Fibroblast of gingiva (primary cell): ENCODE measurements at regions not wholly inside any gene's neighbourhood (a gene's known extent, or its start where the extent isn't known, plus 50 kb on each side); places are given as distances from the start of the nearest gene placed in this dataset.
"Not testable (repeated sequence)": the region's sequence is repeated elsewhere in the genome, so short reads cannot be mapped to it uniquely, and the experiment has no call there.

ENCODE experiments used
- DNase-seq: peaks from one replicate; pipeline ENCODE4 v3.0.0-alpha.2; 2011; ENCODE audit warnings: low read depth

DNA sequence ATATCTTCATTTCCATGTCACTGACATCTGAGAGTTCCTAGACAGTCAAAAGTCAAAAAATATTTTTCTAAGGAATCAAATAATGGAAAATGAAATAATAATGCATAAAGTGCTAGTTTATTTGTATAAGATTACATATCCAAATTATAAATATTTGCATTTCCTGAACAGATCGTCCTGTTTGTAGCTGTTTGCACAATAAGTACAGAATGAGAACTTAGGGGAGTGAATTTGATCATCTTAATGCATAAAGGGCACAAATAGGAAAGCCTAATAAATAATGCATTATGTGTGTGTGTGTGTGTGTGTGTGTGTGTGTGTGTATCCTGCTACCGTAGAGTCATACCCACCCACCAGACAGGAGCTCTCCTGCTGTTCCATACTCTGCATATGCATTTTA lies 521.0 kb upstream of the EPHA7 start:
- DNase-seq, result no peak

DNA sequence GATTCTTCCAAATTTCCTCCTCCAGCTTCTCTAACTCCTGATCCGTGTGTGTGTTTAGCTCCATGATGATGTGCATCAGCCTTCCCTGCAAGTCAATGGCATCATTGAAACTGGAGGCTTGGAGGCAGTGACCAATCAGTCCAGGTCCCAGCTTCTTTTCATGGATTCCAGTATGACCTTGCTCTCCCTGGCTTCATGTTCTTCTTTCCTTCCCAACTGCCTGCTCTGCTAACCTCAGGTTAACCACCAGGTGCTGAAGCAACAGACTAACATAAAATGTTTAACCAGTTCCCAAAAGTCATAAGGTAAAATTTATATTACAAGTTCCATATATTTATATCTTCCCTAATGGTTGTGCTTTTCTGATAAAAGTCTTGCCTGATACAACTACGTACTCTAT lies 512.8 kb upstream of the EPHA7 start:
- DNase-seq, result no peak

DNA sequence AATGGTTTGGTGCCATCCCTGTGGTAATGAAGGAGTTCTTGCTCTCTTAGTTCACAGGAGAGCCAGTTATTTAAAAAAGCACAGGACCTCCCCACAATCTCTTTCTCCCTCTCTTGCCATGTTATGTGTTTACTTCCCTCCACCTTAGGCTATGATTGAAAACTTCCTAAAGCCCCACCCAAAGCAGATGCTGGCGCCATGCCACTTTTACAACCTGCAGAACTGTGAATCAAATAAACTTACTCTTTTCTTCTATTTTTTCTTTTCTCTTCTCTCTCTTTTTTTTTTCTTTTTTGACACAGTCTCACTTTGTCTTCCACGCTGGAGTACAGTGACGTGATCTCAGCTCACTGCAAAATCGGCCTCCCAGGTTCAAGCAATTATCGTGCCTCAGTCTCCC lies 508.4 kb upstream of the EPHA7 start:
- DNase-seq, result no peak

DNA sequence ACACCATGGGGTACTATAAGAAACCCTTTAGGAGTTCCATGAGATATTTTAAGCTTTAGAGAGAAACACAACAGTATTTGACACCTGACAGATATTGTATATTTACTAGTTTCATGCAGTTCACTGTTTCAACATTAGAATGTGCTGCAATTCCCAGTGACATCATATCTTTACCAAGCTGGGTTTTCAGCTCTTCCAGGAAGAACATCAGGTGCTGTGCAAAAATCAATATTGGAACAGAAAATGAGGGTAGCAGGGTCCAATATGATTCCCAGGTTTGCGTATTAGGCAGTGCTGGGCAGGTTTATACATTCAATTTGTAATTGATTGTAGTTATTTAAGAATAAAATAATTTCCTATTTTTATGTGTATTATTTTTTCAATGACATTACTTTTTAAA lies 500.0 kb upstream of the EPHA7 start:
- no peak for DNase-seq

DNA sequence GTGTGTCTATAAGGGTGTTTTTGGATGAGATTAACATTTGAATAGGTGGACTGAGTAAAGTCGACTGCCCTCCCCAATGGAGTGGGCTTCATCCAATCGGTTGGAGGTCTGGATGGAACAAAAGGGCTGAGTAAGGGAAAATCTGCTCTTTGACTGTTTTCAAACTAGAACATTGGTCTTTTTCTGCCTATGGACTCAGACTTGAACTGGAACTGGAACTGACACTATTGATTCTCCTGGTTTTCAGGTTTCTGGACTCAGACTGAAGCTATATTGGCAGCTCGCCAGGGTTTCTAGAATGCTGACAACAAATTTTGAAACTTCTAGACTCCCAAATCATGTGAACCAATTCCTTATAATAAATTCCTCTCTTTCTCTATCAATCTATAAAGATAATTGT lies 498.9 kb upstream of the EPHA7 start:
- no peak for DNase-seq

DNA sequence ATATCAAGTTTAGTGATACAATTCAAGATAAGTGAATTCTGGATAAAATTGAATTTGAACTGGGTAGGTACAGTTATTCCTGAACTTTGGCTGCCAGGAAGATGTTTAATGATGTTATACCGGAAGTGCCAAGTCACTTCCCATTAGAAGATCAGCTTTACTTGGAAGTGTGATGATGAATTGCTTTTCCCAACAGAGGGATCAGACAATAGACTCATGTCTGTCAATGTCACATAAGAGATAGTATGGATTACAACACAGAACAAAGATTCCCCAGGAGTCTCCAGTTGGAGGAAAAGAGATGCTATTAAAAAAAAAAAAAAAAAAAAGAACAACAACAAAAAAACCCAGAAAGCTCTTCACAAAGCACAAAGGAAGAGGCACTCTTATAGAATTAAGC lies 497.9 kb upstream of the EPHA7 start:
- no peak for DNase-seq

DNA sequence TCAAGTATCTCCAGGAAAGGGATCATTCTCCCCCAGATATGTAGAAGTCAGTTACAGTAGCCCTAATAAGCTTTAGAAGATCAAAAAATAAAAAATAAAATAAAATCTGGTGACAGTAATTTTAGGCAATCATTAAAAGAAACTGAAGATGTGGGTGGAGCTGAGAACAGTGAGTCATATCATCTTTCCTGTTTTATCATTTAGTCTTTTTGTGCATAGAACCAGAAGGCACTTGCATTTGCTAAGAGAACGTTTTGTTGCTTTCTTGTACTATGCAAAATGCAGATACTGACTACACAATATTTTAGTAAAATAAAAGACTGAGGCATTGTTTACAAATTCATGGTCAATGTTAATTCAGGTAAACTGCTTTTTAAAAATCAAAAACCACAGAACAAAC lies 497.4 kb upstream of the EPHA7 start:
- DNase-seq, result no peak

DNA sequence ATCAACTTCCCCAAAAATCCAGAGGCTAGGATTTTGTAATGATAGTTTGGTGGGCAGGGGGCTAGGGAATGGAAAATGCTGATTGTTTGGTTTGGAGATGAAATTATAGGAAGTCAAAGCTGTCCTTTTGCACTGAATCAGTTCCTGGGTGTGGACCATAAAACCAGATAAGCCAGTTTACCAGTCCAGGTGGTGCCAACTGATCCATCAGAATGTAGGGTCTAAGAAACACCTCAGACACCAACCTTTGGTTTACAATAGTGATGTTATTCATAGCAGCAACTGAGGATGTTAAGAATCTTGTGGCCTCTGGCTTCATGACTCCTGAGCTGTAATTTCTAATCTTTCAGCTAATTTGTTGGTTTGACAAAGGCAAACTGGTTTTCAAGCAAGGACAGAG lies 496.6 kb upstream of the EPHA7 start:
- DNase-seq, result no peak

DNA sequence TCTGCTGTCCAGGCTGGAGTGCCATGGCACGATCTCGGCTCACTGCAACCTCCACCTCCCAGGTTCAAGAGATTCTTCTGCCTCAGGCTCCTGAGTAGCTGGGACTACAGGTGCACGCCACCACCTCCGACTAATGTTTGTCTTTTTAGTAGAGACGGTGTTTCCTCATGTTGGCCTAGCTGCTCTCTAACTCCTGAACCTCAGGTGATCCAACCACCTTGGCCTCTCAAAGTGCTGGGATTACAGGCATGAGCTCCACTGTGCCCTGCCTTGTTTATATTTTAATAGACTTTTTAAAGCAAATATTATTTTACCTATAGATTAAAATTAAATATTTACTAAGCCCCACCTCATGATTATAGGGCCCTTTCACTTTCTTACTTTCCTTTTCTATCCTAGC lies 483.2 kb upstream of the EPHA7 start:
- no peak for DNase-seq

DNA sequence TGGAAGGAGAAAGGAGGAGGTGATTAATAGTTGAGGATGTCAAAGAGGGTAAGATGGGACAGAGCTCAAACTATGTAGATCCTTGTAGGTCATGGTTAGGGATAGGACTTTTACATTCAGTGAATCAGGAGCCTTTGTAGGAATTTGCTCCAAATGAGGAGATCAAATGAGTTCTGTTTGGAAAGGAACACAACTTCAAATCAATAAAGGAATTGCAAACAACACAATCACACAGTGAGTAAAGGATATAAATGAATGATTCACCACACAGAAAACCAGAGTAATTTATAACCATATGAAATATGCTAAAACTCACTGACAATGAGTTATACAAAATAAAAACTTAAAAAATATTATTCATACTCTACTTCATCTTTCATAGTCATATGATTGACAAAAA lies 480.8 kb upstream of the EPHA7 start:
- DNase-seq, result no peak

DNA sequence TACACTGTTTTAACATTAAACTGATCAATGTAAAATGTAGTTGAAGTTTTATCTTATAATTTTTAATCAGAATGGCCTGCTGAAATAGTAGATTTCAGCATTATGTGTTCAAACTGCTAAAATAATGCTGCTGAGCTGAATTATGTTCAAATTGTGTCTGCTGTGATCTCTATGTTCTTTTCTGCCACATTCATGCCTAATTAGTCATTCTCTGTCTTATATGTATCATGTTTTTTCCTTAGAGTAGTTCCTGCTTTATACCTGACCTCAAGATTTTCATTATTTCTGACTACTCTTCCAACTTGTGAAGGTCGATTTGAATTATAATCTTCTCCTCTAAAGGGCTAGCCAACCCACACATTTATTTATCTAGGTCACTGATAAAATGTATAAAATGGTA lies 476.7 kb upstream of the EPHA7 start:
- DNase-seq, result no peak

DNA sequence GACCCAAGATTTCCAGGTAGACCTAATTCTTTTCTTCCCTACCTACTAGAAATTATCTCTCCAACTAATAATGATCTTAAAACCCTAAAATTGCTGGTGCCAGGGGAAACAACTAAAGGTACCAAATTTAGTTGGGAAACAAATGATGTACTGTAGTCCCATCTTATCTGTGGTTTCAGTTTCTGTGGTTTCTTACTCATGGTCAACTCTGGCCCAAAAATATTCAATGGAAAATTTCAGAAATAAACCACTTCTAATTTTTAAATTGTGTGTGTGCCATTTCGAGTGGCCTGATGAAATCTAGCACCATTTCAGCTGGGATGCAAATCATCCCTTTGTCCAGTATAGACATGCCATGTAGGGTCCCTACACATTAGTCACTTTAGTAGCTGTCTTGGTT lies 475.2 kb upstream of the EPHA7 start:
- DNase-seq, result no peak

DNA sequence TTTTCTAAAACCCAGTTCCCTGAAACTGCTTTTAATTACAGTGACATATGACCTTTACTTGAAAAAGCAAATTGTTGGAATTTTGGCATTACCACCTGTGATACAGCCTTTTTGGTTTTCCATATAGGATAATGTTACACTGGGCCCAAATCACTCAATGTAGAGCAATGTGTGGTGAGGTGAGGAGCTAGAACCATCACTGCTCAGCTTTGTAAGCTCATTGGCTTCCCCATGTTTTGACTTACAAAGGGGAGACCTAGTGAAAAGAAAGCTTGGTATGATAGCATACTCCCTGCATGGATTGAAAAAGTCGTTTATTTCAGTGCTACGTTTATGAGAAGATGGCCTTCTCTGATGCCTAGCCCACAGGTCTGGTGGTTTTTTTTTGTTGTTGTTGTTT lies 470.4 kb upstream of the EPHA7 start:
- DNase-seq, result no peak

DNA sequence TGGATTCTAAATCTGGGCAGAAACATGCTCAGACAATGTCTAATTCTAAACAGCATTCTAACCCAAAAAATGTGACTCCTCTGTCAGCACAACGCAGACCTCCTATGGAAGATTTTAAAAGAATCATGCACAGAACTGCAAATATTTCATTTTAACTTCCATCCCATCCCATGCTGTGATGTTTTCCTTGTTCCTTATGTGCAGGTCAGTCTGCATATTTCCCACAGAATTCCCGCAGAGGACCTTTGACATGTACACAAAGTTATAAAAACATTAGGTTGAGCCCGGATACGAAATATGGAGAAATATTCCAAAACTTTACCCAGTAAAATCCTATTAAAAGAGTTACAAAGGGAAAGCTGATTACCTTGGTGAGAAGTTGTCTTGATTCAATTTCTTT lies 467.1 kb upstream of the EPHA7 start:
- DNase-seq, result no peak

DNA sequence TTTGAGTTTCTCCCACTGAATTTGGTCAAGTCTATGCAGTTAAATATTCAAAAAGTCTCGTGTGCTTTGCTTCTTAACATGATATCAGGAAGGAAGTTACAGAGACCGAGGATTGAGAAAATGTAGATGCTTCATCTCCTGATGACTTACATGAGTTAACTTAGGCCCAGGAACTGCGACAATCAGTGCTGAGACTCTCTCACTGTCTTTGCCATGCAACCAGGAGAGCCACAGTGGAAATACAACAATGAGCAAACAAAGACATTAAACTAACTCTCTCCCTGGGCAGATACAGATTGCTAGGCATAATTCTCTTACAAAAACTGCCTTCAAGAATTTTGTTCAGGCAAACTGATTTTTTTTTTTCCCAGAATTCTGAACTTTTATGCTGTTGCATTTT lies 440.6 kb upstream of the EPHA7 start:
- DNase-seq, result no peak

DNA sequence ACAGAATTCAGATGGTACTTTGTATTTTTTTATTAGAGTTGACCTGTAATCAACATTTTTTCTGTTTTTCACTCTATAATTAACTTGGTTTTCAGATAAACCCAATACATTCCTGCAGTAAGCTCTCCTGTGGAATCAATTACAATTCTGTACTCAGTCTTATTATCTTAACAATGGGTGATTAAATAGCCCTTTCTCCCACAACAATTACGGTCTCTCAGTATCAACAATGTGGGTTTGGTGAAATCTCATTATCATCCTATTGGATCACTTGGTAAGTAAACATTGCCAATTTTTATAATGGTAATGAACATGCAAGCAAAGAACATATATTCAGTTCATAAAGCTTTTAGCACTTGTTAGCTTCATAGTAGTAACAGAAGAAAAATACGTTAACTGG lies 438.9 kb upstream of the EPHA7 start:
- DNase-seq, result no peak

DNA sequence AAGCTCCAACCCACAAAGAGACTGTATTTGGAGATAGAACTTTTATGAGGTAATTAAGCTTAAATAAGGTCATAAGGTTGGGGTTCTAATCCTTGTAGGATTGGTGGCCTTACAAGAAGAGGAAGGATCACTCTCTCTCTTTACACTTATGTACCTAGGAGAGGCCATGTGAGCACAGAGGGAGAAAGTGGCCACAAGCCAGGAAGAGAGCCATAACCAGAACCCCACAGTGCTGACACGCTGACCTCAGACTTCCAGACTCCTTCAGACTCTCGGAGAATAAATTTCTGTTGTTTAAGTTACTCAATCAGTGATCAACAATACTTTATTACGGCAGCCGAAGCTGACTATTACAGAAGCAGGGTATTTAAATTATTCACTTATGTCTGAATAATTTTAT lies 430.5 kb upstream of the EPHA7 start:
- no peak for DNase-seq

DNA sequence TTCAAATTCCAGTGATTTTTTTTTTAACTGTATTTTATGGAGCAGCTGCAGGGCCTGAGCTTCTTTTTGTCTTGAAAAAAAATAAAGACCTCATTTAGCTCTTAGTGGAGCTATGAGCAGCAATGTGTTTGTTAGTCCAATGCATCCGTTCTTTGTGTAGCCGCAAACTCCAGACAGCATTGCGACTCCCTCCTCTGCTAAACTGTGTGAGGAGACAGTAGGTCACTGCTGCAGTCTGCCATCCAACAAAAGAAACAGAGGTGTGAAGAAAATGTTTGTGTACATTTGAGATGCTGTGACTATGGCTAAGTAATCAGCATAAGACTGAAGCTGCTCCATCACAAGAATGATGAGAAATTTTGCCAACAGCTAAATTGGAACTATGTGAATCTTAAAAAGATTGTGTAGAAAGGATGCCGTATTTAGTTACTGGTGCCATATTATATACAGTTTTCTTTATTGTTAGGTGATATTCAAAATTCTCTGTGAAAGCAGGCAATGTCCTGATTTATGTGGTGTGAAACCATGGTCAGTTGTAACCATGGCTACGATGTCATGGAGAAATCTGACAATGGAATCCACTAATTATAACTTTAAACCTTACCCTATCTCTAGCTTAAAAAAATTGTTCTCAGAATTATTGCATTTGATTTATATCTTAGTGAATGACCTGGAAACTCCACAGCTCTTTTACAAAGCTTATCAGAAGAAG lies 428.8 kb upstream of the EPHA7 start:
- DNase-seq, result no peak

DNA sequence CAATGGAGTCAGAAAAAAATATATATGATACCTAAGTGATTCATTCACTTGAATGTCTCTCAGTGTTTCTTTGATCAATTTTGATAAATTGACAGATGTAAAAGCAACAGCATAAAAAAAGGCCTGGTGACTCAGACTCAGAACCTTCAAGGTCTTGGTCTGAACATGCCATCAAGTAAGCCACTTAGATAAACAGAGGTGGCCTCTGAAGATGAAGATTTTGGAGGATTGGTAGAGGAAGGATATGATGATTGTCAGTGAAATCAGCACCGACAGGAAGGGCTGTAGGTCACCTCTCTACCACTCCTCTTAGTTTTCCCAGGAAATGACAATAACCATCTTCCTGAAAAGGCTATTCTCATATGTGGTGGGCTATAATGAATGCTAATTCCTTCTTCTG lies 422.8 kb upstream of the EPHA7 start:
- DNase-seq, result no peak

DNA sequence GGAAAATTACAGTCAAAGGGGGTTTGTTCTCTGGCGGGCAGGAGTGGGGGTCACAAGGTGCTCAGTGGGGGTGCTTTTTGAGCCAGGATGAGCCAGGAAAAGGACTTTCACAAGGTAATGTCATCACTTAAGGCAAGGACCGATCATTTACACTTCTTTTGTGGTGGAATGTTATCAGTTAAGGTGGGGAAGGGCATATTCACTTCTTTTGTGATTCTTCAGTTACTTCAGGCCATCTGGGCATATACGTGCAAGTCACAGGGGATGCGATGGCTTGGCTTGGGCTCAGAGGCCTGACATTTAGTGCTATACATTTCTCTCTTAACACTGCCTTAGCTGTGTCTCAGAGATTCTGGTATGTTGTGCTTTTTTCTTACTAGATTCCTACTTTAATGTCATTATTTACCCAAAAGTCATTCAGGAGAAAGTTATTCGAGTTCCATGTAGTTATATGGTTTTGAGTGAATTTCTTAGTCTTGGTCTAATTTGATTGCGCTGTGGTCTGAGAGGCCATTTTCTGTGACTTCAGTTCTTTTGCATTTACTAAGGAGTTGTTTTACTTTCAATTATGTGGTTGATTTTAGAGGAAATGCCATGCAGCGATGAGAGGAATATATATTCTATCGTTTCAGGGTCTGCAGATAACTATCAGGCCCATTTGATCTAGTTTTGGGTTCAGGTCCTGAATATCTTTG lies 416.2 kb upstream of the EPHA7 start:
- DNase-seq, result not testable (repeated sequence)

DNA sequence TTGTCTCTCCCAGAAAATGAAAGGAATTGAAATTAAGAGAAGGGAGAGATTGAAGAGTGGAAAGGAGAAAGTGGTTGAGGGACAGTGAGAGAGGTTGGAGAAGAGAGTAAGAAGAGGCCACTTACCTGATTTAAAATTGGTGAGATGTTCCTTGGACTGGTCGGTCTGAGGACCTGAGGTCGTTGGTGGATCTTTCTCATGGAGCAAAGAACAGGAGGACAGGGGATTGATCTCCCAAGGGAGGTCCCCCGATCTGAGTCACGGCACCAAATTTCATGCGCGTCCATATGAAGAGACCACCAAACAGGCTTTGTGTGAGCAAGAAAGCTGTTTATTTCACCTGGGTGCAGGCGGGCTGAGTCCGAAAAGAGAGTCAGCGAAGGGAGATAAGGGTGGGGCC lies 415.7 kb upstream of the EPHA7 start:
- DNase-seq, result not testable (repeated sequence)

DNA sequence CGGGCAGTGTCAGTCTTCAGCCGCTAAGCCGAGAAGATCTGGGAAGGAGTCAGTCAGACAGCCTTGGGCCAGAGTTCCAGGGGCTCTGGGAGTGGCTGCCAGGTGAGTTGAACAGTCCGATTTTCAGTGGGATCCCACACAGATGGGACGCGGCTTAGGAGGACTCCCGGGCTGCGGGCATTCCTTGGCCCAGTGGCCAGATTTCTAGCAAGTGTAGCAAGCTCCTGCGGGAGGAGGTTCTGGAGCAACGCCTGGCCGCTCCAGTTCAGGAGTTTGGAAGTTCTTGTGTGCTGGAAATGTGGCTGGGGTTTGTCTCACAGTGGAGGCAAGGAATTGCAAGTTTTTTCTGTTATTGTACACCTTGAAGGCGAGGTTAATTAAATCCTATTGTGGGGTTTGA lies 414.0 kb upstream of the EPHA7 start:
- DNase-seq, result not testable (repeated sequence)

DNA sequence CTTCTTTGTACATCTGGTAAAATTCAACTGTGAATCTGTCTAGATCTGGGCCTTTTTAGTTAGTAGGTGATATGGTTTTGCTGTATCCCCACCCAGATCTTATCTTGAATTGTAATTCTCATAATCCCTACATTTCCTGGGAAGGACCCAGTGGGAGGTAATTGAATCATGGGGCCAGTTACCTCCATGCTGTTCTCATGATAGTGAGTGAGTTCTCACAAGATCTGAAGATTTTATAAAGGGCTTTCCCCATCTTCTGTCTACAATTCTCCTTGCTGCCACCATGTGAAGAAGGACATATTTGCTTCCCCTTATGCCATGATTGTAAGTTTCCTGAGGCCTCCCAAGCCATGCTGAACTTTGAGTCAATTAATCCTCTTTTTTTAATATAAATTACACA lies 410.4 kb upstream of the EPHA7 start:
- DNase-seq, result not testable (repeated sequence)

DNA sequence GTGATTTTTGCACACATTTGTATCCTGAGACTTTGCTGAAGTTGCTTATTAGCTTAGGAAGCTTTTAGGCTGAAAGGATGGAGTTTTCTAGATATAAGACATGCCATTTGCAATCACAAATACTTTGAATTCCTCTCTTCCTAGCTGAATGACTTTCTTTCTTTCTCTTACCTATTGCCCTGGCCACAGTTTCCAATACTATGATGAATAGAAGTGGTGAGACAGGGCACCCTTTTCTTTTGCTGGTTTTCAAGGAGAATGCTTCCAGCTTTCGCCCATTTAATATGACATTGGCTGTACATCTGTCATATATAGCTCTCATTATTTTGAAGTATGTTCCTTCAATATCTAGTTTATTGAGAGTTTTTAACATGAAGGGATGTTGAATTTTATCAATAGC lies 409.6 kb upstream of the EPHA7 start:
- no peak for DNase-seq
